COLO829 (cell line): ENCODE measurements at regions not wholly inside any gene's neighbourhood (a gene's known extent, or its start where the extent isn't known, plus 50 kb on each side); places are given as distances from the start of the nearest gene placed in this dataset.
"Not testable (repeated sequence)": the region's sequence is repeated elsewhere in the genome, so short reads cannot be mapped to it uniquely, and the experiment has no call there.

Experiments
- DNase-seq: peaks from one replicate; pipeline ENCODE4 v3.0.0; 2012; ENCODE audit warnings: low spot score

- no peak for DNase-seq
Measured at GRCh38 chr9:71271602-71272001, 150.2 kb upstream of the TRPM3 start.

GRCh38 chr9:71270554-71270953 is 149.1 kb upstream of the TRPM3 start:
- DNase-seq = no peak

- DNase-seq = no peak
Measured at GRCh38 chr9:71269859-71270258, 148.4 kb upstream of the TRPM3 start.

- DNase-seq = no peak
Measured at GRCh38 chr9:71268871-71269635, 147.6 kb upstream of the TRPM3 start.

- DNase-seq = no peak
Measured at GRCh38 chr9:71263451-71263850, 142.0 kb upstream of the TRPM3 start.

- not testable (repeated sequence) for DNase-seq
Measured at GRCh38 chr9:71260419-71260818, 139.0 kb upstream of the TRPM3 start.

GRCh38 chr9:71254592-71255277 is 133.3 kb upstream of the TRPM3 start:
- DNase-seq = no peak

- DNase-seq = no peak
Measured at GRCh38 chr9:71253011-71253410, 131.6 kb upstream of the TRPM3 start.

GRCh38 chr9:71250581-71250980 is 129.2 kb upstream of the TRPM3 start:
- DNase-seq = no peak

GRCh38 chr9:71249729-71250317 is 128.4 kb upstream of the TRPM3 start:
- peak; percentile 76 for DNase-seq

GRCh38 chr9:71245651-71246050 is 124.2 kb upstream of the TRPM3 start:
- DNase-seq = no peak

GRCh38 chr9:71243951-71244350 is 122.5 kb upstream of the TRPM3 start:
- DNase-seq = no peak

GRCh38 chr9:71242081-71242480 is 120.7 kb upstream of the TRPM3 start:
- DNase-seq = no peak

- no peak for DNase-seq
Measured at GRCh38 chr9:71237051-71237450, 115.6 kb upstream of the TRPM3 start.

- DNase-seq = no peak
Measured at GRCh38 chr9:71233646-71234045, 112.2 kb upstream of the TRPM3 start.

- no peak for DNase-seq
Measured at GRCh38 chr9:71223953-71224538, 102.6 kb upstream of the TRPM3 start.

- no peak for DNase-seq
Measured at GRCh38 chr9:71218774-71219173, 97.4 kb upstream of the TRPM3 start.

GRCh38 chr9:71213633-71214032 is 92.2 kb upstream of the TRPM3 start:
- no peak for DNase-seq

- DNase-seq = no peak
Measured at GRCh38 chr9:71210326-71210725, 88.9 kb upstream of the TRPM3 start.

- DNase-seq = no peak
Measured at GRCh38 chr9:71209890-71210289, 88.5 kb upstream of the TRPM3 start.

- DNase-seq = no peak
Measured at GRCh38 chr9:71202931-71203330, 81.5 kb upstream of the TRPM3 start.

GRCh38 chr9:71191708-71192107 is 70.3 kb upstream of the TRPM3 start:
- no peak for DNase-seq

GRCh38 chr9:71183251-71183650 is 61.8 kb upstream of the TRPM3 start:
- no peak for DNase-seq
